ENCODE measurements at regions not wholly inside any gene's neighbourhood (a gene's known extent, or its start where the extent isn't known, plus 50 kb on each side); places are given as distances from the start of the nearest gene placed in this dataset.

DNA sequence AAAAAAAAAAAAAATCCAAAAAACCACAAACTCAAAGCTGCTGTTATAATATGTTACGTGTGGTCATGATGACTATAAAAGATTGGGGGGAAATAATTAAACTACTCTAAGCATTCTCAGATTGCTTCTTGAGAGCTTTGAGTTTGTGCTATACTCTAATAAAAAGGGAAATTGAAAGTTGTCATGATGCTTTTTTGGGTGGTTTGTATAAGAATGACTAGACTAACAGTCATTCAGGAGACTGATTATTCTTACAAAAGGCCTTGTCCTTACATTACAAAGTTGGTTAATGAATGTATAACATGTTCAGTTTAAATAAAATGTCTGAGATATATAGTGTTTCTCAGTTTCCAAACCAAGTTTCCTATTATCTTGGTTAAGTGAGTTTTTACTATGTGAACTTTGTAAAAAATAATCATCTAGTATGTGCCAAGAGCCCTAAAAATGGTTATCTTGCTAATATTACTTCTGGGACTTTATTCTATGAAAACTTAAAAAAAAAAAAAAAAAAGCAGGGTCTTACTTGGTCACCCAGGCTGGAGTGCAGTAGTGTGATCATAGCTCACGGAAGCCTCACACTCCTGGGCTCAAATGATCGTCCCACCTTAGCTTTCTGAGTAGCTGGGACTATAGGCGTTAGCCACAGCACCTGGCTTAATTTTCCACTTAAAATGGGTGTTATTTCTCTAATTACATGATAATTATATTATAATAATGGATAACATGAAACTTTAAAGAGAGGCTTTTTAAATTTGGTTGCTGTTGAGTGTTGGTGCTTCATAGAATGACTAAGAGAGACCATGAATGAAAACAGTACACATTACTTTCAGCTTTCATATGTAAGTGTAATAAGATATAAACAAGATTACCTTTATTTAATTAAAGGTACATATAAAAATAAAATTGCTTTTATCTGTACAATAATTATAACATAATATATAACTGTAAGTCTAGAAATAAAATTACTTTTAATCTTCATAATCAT lies 459.6 kb upstream of the RGS6 start:
- TF ChIP-seq, protein P1, sequence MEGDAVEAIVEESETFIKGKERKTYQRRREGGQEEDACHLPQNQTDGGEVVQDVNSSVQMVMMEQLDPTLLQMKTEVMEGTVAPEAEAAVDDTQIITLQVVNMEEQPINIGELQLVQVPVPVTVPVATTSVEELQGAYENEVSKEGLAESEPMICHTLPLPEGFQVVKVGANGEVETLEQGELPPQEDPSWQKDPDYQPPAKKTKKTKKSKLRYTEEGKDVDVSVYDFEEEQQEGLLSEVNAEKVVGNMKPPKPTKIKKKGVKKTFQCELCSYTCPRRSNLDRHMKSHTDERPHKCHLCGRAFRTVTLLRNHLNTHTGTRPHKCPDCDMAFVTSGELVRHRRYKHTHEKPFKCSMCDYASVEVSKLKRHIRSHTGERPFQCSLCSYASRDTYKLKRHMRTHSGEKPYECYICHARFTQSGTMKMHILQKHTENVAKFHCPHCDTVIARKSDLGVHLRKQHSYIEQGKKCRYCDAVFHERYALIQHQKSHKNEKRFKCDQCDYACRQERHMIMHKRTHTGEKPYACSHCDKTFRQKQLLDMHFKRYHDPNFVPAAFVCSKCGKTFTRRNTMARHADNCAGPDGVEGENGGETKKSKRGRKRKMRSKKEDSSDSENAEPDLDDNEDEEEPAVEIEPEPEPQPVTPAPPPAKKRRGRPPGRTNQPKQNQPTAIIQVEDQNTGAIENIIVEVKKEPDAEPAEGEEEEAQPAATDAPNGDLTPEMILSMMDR (IDR thresholded peaks at IDR 0.05), result no peak
- TF ChIP-seq POLR2AphosphoS5 (IDR thresholded peaks at IDR 0.05) (no peak), POLR2A (IDR thresholded peaks at IDR 0.05) (no peak)
